SK-N-SH (cell line): ENCODE measurements at regions not wholly inside any gene's neighbourhood (a gene's known extent, or its start where the extent isn't known, plus 50 kb on each side); places are given as distances from the start of the nearest gene placed in this dataset.

Source experiments
- CTCF ChIA-PET: fragments of 300-600, 350-600 bp; formaldehyde crosslinking; extraction: SDS; loops from one replicate; lab custom pipeline; 2021; lab: Yijun Ruan, JAX
- POLR2A ChIA-PET: fragments of 350-600 bp; sonication (Branson Sonifier 250); formaldehyde crosslinking; extraction: SDS; loops from one replicate; lab custom pipeline; 2020; ENCODE audit warnings: antibody characterized with exemption, inconsistent platforms; lab: Yijun Ruan, JAX
- DNase-seq: peaks from one replicate; pipeline ENCODE4 v3.0.0; 2012
- H2AFZ ChIP-seq: fragments of 200-600 bp; sonication (generic); 2 replicates; pipeline ENCODE4 v1.8.1; 2016; ENCODE audit warnings: antibody characterized with exemption, mild to moderate bottlenecking, low read depth
- H3F3A ChIP-seq: fragments of 200-600 bp; sonication (generic); replicated peaks from 2 replicates; pipeline ENCODE3; 2016; ENCODE audit warnings: antibody characterized with exemption, mild to moderate bottlenecking; ENCODE audit not compliant: insufficient read depth
- H3K27ac ChIP-seq, 2 experiments: fragments of 200-500 bp in 1 of 2; fragments of 200-600 bp in 1 of 2; sonication (Bioruptor generic) in 1 of 2; sonication (generic), shearing (Covaris generic) in 1 of 2; 2 replicates each; pipeline versions ENCODE4 v1.5.1 to v1.6.1; 2014 to 2016; ENCODE audit warnings: low read depth in 2 of 2, inconsistent platforms in 1 of 2, low read length in 1 of 2, mild to moderate bottlenecking in 1 of 2, mixed read lengths in 1 of 2
- H3K27me3 ChIP-seq: fragments of 200-600 bp; sonication (generic), shearing (Covaris generic); 2 replicates; pipeline ENCODE4 v1.6.1; 2016; ENCODE audit warnings: mixed run types; ENCODE audit not compliant: insufficient read depth
- H3K36me3 ChIP-seq, 2 experiments: fragments of 200-500 bp in 1 of 2; fragments of 200-600 bp in 1 of 2; sonication (Bioruptor generic) in 1 of 2; sonication (generic) in 1 of 2; replicated peaks in 1 of 2; 2 replicates each; pipeline versions ENCODE3 to v1.5.1; 2014 to 2016; ENCODE audit warnings: low read length in 1 of 2, mild to moderate bottlenecking in 1 of 2; ENCODE audit not compliant: insufficient read depth in 2 of 2, control insufficient read depth in 1 of 2
- H3K4me1 ChIP-seq, 2 experiments: fragments of 200-500 bp in 1 of 2; fragments of 200-600 bp in 1 of 2; sonication (Bioruptor generic) in 1 of 2; sonication (generic), shearing (Covaris generic) in 1 of 2; 2 replicates each; pipeline versions ENCODE4 v1.5.1 to v1.6.1; 2014 to 2016; ENCODE audit warnings: low read depth in 1 of 2, low read length in 1 of 2, mixed run types in 1 of 2; ENCODE audit not compliant: insufficient read depth in 2 of 2, control insufficient read depth in 1 of 2
- H3K4me2 ChIP-seq: fragments of 200-600 bp; sonication (generic), shearing (Covaris generic); 2 replicates; pipeline ENCODE4 v1.6.1; 2017; ENCODE audit warnings: mixed run types
- H3K4me3 ChIP-seq, 2 experiments: fragments of 200-500 bp in 1 of 2; fragments of 200-600 bp in 1 of 2; sonication (Bioruptor generic) in 1 of 2; sonication (generic), shearing (Covaris generic) in 1 of 2; 2 replicates each; pipeline versions ENCODE4 v1.5.1 to v1.8.1; 2014 to 2016; ENCODE audit warnings: low read depth in 2 of 2, inconsistent platforms in 1 of 2, low read length in 1 of 2, mild to moderate bottlenecking in 1 of 2, mixed read lengths in 1 of 2, moderate library complexity in 1 of 2
- H3K79me2 ChIP-seq: fragments of 200-600 bp; sonication (generic); 2 replicates; pipeline ENCODE4 v1.8.1; 2017; ENCODE audit warnings: mild to moderate bottlenecking; ENCODE audit not compliant: insufficient read depth
- H3K9ac ChIP-seq: fragments of 200-600 bp; sonication (generic); 2 replicates; pipeline ENCODE4 v1.6.1; 2017; ENCODE audit warnings: mixed run types
- H3K9me2 ChIP-seq: fragments of 200-600 bp; sonication (generic); 2 replicates; pipeline ENCODE4 v1.6.1; 2017; ENCODE audit warnings: mixed run types
- H3K9me3 ChIP-seq: fragments of 200-600 bp; sonication (generic); 2 replicates; pipeline ENCODE4 v1.6.1; 2017; ENCODE audit warnings: mixed run types, mild to moderate bottlenecking, moderate library complexity
- H4K20me1 ChIP-seq: fragments of 200-600 bp; sonication (generic); 2 replicates; pipeline ENCODE4 v1.6.1; 2017; ENCODE audit warnings: mild to moderate bottlenecking, mixed run types; ENCODE audit not compliant: insufficient read depth
- EZH2phosphoT487 ChIP-seq: fragments of 200-600 bp; sonication (generic); IDR thresholded peaks from 2 replicates; pipeline ENCODE4 v1.6.1; 2017; ENCODE audit warnings: low read depth, mixed run types, mild to moderate bottlenecking, antibody characterized with exemption, moderate library complexity, borderline replicate concordance
- FOXM1 ChIP-seq: IDR thresholded peaks from 2 replicates; pipeline ENCODE4 v1.4.0; 2012; ENCODE audit warnings: low read depth, mild to moderate bottlenecking
- GABPA ChIP-seq: IDR thresholded peaks from 2 replicates; pipeline ENCODE4 v1.4.0; 2012; ENCODE audit warnings: low read depth, mild to moderate bottlenecking
- MEF2A ChIP-seq: IDR thresholded peaks from 2 replicates; pipeline ENCODE4 v1.4.0; 2012; ENCODE audit warnings: low read depth, borderline replicate concordance
- NFIC ChIP-seq: IDR thresholded peaks from 2 replicates; pipeline ENCODE4 v1.4.0; 2012; ENCODE audit warnings: borderline replicate concordance
- POLR2AphosphoS5 ChIP-seq: IDR thresholded peaks from 2 replicates; pipeline ENCODE4 v1.6.1; 2012; ENCODE audit warnings: low read depth, low read length
- RAD21 ChIP-seq: IDR thresholded peaks from 2 replicates; pipeline ENCODE4 v1.6.1; 2012; ENCODE audit warnings: mild to moderate bottlenecking, low read length
- REST ChIP-seq: IDR thresholded peaks from 2 replicates; pipeline ENCODE4 v1.6.1; 2012; ENCODE audit warnings: mild to moderate bottlenecking, low read depth, low read length, moderate library complexity
- RXRA ChIP-seq: IDR thresholded peaks from 2 replicates; pipeline ENCODE4 v1.4.0; 2012; ENCODE audit warnings: low read depth, mild to moderate bottlenecking, borderline replicate concordance
- SIN3A ChIP-seq: IDR thresholded peaks from 2 replicates; pipeline ENCODE4 v1.6.1; 2012; ENCODE audit warnings: low read depth, mild to moderate bottlenecking, low read length, moderate library complexity, borderline replicate concordance
- TCF12 ChIP-seq: IDR thresholded peaks from 2 replicates; pipeline ENCODE4 v1.4.0; 2012
- USF2 ChIP-seq: fragments of 150-350 bp; IDR thresholded peaks from 2 replicates; pipeline ENCODE4 v1.6.1; 2017; ENCODE audit warnings: antibody characterized with exemption, low read length, low read depth, borderline replicate concordance
- WGBS: methylation state at CpG from one replicate; pipeline ENCODE4 v1.1.6; 2017; ENCODE audit warnings: low lambda C conversion rate; 5-methylcytosine and 5-hydroxymethylcytosine counted together
- TF ChIP-seq, protein P1 (sequence below): IDR thresholded peaks from 2 replicates; pipeline ENCODE4; 2012

DNA sequence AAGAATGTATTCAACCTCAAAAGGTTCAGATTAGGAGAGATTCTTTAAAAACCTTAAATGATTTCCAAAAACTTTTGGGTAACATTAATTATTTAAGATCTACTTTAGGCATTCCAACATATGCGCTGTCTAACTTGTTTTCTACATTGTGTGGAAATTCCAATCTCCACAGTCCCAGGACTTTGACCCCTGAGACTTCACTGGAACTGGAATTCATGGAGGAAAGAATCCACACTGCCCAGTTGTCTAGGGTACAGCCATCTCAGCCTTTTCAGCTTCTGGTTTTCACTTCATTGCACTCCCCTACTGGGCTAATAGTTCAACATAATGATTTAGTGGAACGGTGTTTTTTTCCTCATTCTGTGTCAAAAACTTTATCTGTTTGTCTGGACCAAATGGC lies 161.5 kb downstream of the IER5 start:
- Histone ChIP-seq H4K20me1 (no peaks in the 10 kb centered on the region), H3K79me2 (no peaks in the 10 kb centered on the region), H3K9me3 (no peaks in the 10 kb centered on the region), H3F3A (no peaks in the 10 kb centered on the region), H3K9me2 (no peaks in the 10 kb centered on the region), H3K9ac (no peak overlapping the region), H3K27ac (no peak overlapping the region), H2AFZ (no peak overlapping the region), H3K4me1 (0 out of 4 replicates have a peak, but pooled peaks cover 0 to 3% of the 10 kb centered on the region in 2 experiments), H3K4me3 (no peak overlapping the region)
- POLR2A ChIA-PET: no interaction called here
- CTCF ChIA-PET: no interaction called here
- TF ChIP-seq, protein P1, sequence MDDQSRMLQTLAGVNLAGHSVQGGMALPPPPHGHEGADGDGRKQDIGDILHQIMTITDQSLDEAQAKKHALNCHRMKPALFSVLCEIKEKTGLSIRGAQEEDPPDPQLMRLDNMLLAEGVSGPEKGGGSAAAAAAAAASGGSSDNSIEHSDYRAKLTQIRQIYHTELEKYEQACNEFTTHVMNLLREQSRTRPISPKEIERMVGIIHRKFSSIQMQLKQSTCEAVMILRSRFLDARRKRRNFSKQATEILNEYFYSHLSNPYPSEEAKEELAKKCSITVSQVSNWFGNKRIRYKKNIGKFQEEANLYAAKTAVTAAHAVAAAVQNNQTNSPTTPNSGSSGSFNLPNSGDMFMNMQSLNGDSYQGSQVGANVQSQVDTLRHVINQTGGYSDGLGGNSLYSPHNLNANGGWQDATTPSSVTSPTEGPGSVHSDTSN: no peak
- TF ChIP-seq SIN3A (no peak), USF2 (no peak), REST (no peak), MEF2A (no peak), EZH2phosphoT487 (no peak), RAD21 (no peak), NFIC (no peak), GABPA (no peak), POLR2AphosphoS5 (no peak), TCF12 (no peak), FOXM1 (no peak), RXRA (no peak)
- TF ChIP-seq, all 33 proteins: peak for 0
- DNase-seq: no peak
- 37% methylated on average over 2 of the region's 2 CpGs for WGBS
- H3K27me3 ChIP-seq: no peaks in the 10 kb centered on the region
- H3K4me2 ChIP-seq: no peak overlapping the region
- no peaks in the 10 kb centered on the region for H3K36me3 ChIP-seq
